HG02759 (cell line): ENCODE measurements at regions not wholly inside any gene's neighbourhood (a gene's known extent, or its start where the extent isn't known, plus 50 kb on each side); places are given as distances from the start of the nearest gene placed in this dataset.
"Not testable (repeated sequence)": the region's sequence is repeated elsewhere in the genome, so short reads cannot be mapped to it uniquely, and the experiment has no call there.

Experiments used
- ATAC-seq: cut with Tn5 transposase; IDR thresholded peaks from one replicate; pipeline ENCODE4 v1.9.1; 2021; ENCODE audit warnings: mild to moderate bottlenecking, moderate library complexity; ENCODE audit not compliant: unreplicated experiment

GRCh38 chr5:158273035-158273434 is 414.1 kb upstream of the CLINT1 start:
- ATAC-seq = no peak

GRCh38 chr5:158272409-158272808 is 413.5 kb upstream of the CLINT1 start:
- ATAC-seq = no peak

GRCh38 chr5:158270996-158271554 is 412.1 kb upstream of the CLINT1 start:
- no peak for ATAC-seq

GRCh38 chr5:158268286-158268685 is 409.3 kb upstream of the CLINT1 start:
- no peak for ATAC-seq

- no peak for ATAC-seq
These were observed 408.3 kb upstream of the CLINT1 start for GRCh38 chr5:158267228-158267627.

DNA sequence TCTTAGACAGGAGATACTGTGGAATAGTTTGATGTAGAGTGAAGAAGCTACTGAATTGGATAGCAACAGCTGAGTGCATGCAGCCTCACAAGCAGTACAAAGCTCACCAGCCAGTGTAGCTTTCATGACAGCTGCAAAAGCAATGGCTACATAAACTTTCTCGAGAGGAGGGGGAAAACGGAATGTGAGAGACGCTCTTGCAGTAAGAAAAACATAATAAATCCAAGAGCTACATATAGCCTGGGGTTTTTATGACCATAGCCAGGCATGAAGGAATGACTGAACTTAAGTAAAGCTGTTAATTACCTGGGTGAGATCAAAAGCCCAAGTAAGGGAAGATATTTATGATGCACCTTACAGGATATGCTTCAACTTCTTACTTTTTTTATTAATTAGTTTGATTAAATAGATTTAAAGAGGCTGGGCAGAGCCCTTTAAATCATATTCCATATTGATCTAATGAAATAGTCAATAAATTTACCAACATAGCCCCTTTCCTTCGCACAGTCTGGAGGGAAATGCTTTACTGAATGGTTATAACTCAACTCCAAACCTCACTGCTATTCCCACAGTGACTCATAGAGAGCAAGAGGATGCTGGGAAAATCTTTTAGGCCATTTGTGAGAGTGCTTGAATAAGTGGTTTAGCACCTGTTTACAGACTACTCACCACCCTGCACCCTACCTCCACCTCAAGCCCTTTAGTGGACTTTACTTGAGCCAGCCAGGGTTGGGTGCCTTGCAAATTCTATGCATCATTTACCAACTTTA is 407.2 kb upstream of the CLINT1 start:
- ATAC-seq = no peak

DNA sequence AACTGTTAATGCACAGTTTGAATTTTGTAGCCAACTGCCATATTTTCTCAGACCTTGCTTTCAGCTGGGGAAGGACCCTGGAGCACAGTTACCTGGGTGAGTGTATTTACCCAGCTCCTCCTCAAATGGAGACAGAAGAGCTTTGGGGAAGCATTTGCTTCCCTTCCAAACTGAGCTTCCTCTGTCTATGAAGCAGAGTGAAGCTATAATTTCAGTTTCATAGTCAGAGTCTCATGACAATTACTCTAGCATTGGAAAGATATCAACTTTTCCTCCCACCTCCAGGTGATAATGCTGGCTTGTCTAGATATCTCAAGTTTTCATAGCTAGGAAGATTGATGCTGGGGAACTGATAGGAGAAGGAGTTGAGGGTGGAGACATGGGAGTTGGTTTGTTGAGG is 406.4 kb upstream of the CLINT1 start:
- no peak for ATAC-seq

- no peak for ATAC-seq
These were observed 405.3 kb upstream of the CLINT1 start for GRCh38 chr5:158264264-158264663.

DNA sequence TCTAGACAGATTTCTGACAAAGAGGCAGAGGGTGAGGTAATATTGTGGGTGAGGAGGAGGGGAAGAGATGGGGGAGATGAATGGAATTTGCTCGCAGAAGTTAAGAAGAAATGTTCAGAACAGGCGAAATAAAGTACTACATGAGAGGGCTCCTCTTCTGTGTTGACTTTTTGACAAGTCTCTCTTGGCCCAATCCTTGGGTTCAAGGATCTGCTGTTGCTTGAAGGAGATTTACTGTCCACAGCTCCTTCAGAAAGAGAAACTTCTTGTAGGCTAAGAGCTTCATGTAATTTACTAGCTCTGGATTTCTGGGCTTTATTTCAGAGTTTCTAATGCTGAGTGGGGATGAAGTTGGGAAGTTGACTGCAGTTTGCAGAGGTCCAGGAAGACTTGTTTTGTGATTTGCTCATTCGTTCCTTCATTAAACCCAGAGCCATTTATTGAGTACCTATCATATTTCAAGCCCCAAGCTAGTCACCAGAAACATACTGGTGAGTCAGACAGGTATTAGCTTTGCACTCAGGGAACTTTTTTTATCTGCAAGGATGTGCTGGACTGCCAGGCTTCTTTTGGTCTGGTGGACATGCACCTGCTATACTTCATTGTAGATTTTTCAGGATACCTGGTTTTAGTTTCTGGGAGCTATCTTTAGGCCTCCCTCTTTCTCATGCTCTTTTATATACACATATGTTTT is 402.9 kb upstream of the CLINT1 start:
- ATAC-seq = no peak

DNA sequence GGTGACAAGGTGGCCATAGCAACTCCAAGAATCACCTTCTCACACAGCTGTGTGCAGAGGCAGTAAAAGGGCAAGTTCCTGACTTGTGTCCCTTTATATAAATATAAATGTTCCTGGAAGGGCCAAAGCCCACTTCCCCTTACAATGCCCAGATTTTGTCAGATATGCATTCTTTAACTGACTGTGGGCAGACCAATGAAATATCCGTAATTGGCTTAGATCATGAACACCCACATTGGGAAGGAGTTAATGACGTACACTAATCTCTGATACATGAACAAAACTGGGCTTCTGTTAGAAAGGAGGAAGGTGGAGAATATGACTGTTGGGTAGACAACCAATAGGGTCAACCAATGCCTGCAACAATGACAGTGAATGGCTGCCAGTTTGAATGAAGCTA is 397.2 kb upstream of the CLINT1 start:
- ATAC-seq = no peak

GRCh38 chr5:158255609-158256008 is 396.7 kb upstream of the CLINT1 start:
- ATAC-seq = no peak

DNA sequence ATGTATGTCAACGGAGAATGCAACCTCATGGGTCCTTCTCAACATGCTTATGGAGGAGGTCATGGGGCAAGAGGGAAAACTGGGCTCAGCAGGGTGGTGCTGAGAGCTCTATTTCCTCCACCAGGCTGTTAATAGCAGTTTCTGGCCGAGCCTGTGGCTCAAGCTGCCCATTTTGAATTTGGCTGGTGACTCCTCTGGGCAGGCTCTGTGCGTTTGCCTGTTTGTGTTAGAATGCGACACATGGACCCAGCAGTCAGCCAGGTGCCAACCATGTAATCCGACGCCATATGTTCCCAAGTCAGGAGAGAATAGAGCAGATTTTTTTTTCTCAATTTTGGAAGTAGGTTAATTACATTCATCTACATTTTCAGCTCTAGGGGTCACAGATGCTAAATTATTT is 387.7 kb upstream of the CLINT1 start:
- no peak for ATAC-seq

DNA sequence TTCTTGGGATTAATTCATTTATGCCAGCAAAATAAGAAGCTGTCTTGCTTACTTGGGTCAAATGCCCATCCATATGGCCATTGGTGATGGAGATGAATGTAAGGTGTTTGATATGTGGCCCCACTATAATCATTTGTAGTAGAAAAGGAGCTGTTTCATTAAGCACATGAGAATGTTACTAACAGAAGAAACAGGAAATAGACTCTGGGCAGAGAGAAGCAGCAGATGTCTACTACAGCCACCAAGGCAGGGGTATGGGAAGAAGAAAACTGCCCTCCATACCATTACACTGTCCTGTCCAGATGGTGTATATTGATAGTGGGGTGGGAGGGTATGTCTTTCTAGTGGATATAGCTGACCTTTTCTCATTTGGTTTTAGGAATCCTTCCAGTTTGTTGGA is 386.6 kb upstream of the CLINT1 start:
- ATAC-seq = no peak

- no peak for ATAC-seq
These were observed 385.9 kb upstream of the CLINT1 start for GRCh38 chr5:158244882-158245281.

- ATAC-seq = no peak
These were observed 377.8 kb upstream of the CLINT1 start for GRCh38 chr5:158236511-158237335.

GRCh38 chr5:158235159-158235547 is 376.2 kb upstream of the CLINT1 start:
- ATAC-seq = no peak

DNA sequence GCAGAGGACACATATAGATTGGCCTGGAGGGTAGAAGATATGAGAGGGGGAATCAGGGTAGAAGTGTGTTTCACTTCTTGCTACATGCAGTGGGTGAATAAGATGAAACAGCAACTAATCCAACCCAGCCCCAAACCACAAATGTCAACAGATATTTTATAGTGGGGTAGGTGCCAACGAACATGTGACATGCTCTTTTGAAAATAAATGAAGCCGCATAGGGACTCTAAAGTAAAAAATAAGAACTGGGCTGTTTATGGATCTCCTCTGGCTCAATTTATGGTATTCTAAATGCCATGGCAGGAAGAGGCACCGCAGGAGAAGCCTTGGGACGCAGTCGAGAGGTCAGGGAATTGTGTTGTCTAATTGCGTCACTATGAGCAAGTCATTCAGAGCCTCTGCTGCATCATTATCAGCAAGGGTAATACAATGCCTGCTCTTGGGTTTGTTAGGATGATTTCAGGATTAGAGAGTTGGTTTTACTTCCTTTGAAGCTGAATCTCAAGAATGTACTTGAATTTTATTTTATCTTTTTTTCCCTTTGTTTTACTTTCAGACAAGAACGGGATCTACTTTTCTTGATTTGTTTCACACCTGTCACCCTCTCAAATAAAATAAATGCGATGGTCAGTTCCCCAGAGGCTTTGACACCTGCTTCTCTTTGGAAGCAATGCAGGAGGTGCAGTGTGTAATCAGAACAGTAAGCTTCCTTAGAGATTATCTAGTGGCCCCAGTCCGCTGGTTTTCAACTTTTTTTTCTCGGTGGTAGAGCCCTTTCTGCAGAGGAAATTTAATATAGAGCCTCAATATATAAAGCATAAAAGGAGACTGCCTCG is 375.6 kb upstream of the CLINT1 start:
- ATAC-seq = no peak

DNA sequence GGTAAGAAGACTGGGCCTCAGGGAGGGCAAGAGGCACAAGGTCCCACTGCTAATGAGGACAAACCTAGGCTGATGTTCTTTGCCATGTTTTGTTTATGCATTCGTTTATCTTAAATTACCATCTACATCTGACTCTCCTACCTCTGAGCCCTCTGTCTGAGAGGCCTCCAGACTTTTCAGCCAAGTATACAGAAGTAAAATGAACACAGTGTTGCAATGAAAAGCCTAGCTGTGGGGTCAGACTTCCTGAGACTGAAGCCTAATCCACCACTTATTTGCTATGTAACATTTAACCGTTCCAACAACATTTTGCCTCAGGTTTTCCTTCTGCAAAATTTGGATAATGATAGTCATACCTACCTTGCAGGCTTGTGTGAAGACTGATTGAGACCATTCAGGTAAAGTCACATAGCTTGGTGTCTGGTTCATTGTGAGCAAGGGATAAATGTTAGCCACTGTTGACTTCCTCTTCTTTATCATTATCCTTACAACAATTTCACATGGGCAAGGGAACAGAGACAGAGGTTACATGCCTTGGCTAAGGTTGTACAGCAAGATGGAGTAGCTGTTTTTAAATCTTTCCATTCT is 374.9 kb upstream of the CLINT1 start:
- no peak for ATAC-seq

DNA sequence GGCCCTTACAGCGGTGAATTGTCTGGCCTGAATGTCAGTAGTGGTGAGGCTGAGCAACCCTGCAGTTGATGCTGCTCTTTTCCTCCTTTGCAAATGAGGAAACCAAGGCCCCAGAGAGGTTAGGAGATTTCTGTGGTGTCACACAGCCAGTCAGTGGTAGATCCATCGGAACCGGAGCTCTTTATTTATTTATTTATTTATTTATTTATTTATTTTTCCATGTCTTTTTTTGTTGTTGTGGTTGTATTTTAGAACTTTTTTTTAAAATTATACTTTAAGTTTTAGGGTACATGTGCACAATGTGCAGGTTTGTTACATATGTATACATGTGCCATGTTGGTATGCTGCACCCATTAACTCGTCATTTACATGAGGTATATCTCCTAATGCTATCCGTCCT is 368.4 kb upstream of the CLINT1 start:
- ATAC-seq = not testable (repeated sequence)

- ATAC-seq = no peak
These were observed 367.6 kb upstream of the CLINT1 start for GRCh38 chr5:158226496-158226895.
